CD14-positive monocyte (primary cell): ENCODE measurements at regions not wholly inside any gene's neighbourhood (a gene's known extent, or its start where the extent isn't known, plus 50 kb on each side); places are given as distances from the start of the nearest gene placed in this dataset.

Experiments
- DNase-seq, 3 donors: peaks; one replicate each; pipeline ENCODE4 v3.0.0-alpha.2; 2011 to 2022
- H2AFZ ChIP-seq: 2 replicates; pipeline ENCODE4 v1.6.0; 2012; ENCODE audit warnings: mild to moderate bottlenecking, low read depth, low read length, inconsistent platforms; ENCODE audit not compliant: insufficient read depth, poor library complexity, severe bottlenecking
- H3K27ac ChIP-seq, 2 donors: 1 replicate in 1 of 2; 2 replicates in 1 of 2; pipeline ENCODE4 v1.5.1; 2012 to 2013; ENCODE audit warnings: low read length in 2 of 2, control low read depth in 1 of 2, inconsistent platforms in 1 of 2, low read depth in 1 of 2, mild to moderate bottlenecking in 1 of 2
- H3K27me3 ChIP-seq, 2 donors: one replicate each; pipeline versions ENCODE4 v1.6.0 to v1.6.1; 2011 to 2013; ENCODE audit warnings: low read length in 2 of 2; ENCODE audit not compliant: control insufficient read depth in 2 of 2, insufficient read depth in 2 of 2
- H3K36me3 ChIP-seq, 2 donors: replicated peaks in 1 of 2; 1 replicate in 1 of 2; 2 replicates in 1 of 2; pipeline versions ENCODE4 v1.5.1 to v1.6.1; 2012 to 2013; ENCODE audit warnings: low read length in 2 of 2, control low read depth in 1 of 2, inconsistent platforms in 1 of 2, mild to moderate bottlenecking in 1 of 2; ENCODE audit not compliant: insufficient read depth in 2 of 2, control insufficient read depth in 1 of 2
- H3K4me1 ChIP-seq, 2 donors: 1 replicate in 1 of 2; 2 replicates in 1 of 2; pipeline versions ENCODE4 v1.5.1 to v1.6.1; 2012 to 2013; ENCODE audit warnings: low read length in 2 of 2, control low read depth in 1 of 2, inconsistent platforms in 1 of 2, mild to moderate bottlenecking in 1 of 2, moderate library complexity in 1 of 2; ENCODE audit not compliant: insufficient read depth in 2 of 2, control insufficient read depth in 1 of 2
- H3K4me2 ChIP-seq: replicated peaks from 2 replicates; pipeline ENCODE3; 2012; ENCODE audit warnings: low read length, moderate library complexity, mild to moderate bottlenecking; ENCODE audit not compliant: poor library complexity, severe bottlenecking; ENCODE audit errors: extremely low read depth
- H3K4me3 ChIP-seq, 3 experiments: fragments of 200-600 bp in 1 of 3; sonication (generic) in 1 of 3; replicated peaks in 1 of 3; 1 replicate in 2 of 3; 2 replicates in 1 of 3; pipeline ENCODE4 v1.5.1; 2011 to 2013; ENCODE audit warnings: low read length in 3 of 3, mild to moderate bottlenecking in 3 of 3, control low read depth in 2 of 3, low read depth in 2 of 3, inconsistent platforms in 1 of 3, moderate library complexity in 1 of 3
- H3K79me2 ChIP-seq: 2 replicates; pipeline ENCODE4 v1.6.0; 2012; ENCODE audit warnings: mild to moderate bottlenecking, control low read depth, inconsistent platforms, low read length, moderate library complexity; ENCODE audit not compliant: insufficient read depth
- H3K9ac ChIP-seq: 2 replicates; pipeline ENCODE4 v1.6.0; 2017; ENCODE audit warnings: low read length, mild to moderate bottlenecking; ENCODE audit not compliant: insufficient read depth, poor library complexity, severe bottlenecking
- H3K9me3 ChIP-seq, 2 donors: replicated peaks in 1 of 2; 1 replicate in 1 of 2; 2 replicates in 1 of 2; pipeline versions ENCODE4 v1.5.1 to v1.6.1; 2012 to 2013; ENCODE audit warnings: low read length in 2 of 2, control low read depth in 1 of 2; ENCODE audit not compliant: control insufficient read depth in 1 of 2, insufficient read depth in 1 of 2
- H4K20me1 ChIP-seq: 2 replicates; pipeline ENCODE4 v1.6.0; 2012; ENCODE audit warnings: mild to moderate bottlenecking, low read length, control low read depth, moderate library complexity; ENCODE audit not compliant: insufficient read depth
- H3K27ac Mint-ChIP-seq, 7 donors: one replicate each; pipeline ENCODE4 v1.8.0; 2020; ENCODE audit warnings: mild to moderate bottlenecking in 7 of 7, mixed read lengths in 7 of 7, moderate library complexity in 6 of 7, inconsistent platforms in 2 of 7
- H3K27me3 Mint-ChIP-seq, 3 donors: one replicate each; pipeline ENCODE4 v1.8.0; 2021 to 2022; ENCODE audit warnings: low read depth in 3 of 3, mild to moderate bottlenecking in 3 of 3, mixed read lengths in 3 of 3, moderate library complexity in 3 of 3, inconsistent platforms in 1 of 3
- H3K36me3 Mint-ChIP-seq, 2 donors: one replicate each; pipeline ENCODE4 v1.8.0; 2020; ENCODE audit warnings: mixed read lengths in 2 of 2, inconsistent platforms in 1 of 2, mild to moderate bottlenecking in 1 of 2
- H3K4me1 Mint-ChIP-seq: one replicate; pipeline ENCODE4 v1.8.0; 2020; ENCODE audit warnings: mild to moderate bottlenecking, mixed read lengths
- H3K4me3 Mint-ChIP-seq, 2 donors: one replicate each; pipeline ENCODE4 v1.8.0; 2020; ENCODE audit warnings: mild to moderate bottlenecking in 2 of 2, mixed read lengths in 2 of 2, moderate library complexity in 1 of 2
- H3K9me3 Mint-ChIP-seq, 7 donors: one replicate each; pipeline ENCODE4 v1.8.0; 2020 to 2022; ENCODE audit warnings: mixed read lengths in 7 of 7, mild to moderate bottlenecking in 6 of 7, moderate library complexity in 6 of 7, inconsistent platforms in 2 of 7
- CTCF ChIP-seq: fragments of 200-600 bp; IDR thresholded peaks from one replicate; pipeline ENCODE4 v1.8.0; 2022; ENCODE audit warnings: antibody characterized with exemption, mild to moderate bottlenecking
- WGBS: methylation state at CpG from one replicate; pipeline ENCODE4 v1.1.5; 2013; ENCODE audit warnings: missing lambda C conversion rate; ENCODE audit not compliant: insufficient coverage; 5-methylcytosine and 5-hydroxymethylcytosine counted together
- intact Hi-C, 2 donors: fragments of 100-400 bp; cut with micrococcal nuclease; formaldehyde crosslinking; loops; one replicate each; pipeline versions ENCODE4 v1.15.0 to v1.15.1; 2023

- H3K36me3 Mint-ChIP-seq = no peaks in the 10 kb centered on the region
- intact Hi-C loops = no loop called here
- Histone ChIP-seq H3K27me3 (no peaks in the 10 kb centered on the region), H3K9ac (no peak overlapping the region), H3K4me3 (no peak overlapping the region), H3K27ac (no peak overlapping the region), H3K9me3 (no peaks in the 10 kb centered on the region), H3K4me2 (no peak overlapping the region), H2AFZ (no peak overlapping the region), H4K20me1 (no peaks in the 10 kb centered on the region), H3K36me3 (no peaks in the 10 kb centered on the region), H3K4me1 (no peaks in the 10 kb centered on the region), H3K79me2 (no peaks in the 10 kb centered on the region)
- no peak overlapping the region for H3K27ac Mint-ChIP-seq
- no peak for TF ChIP-seq CTCF
- WGBS = 100% methylated on average over 1 of the region's 2 CpGs
- H3K4me3 Mint-ChIP-seq = no peak overlapping the region
- peaks cover 0 to 3% (median 2%) of the 10 kb centered on the region in 7 donors for H3K9me3 Mint-ChIP-seq
- H3K27me3 Mint-ChIP-seq = no peaks in the 10 kb centered on the region
- H3K4me1 Mint-ChIP-seq = no peaks in the 10 kb centered on the region
- DNase-seq = no peak
Measured at GRCh38 chr14:26381405-26381804, 216.4 kb downstream of the NOVA1 start.

GRCh38 chr14:26380637-26381036, 217.2 kb downstream of the NOVA1 start:
- no peaks in the 10 kb centered on the region for H3K4me1 Mint-ChIP-seq
- intact Hi-C loops = no loop called here
- no peaks in the 10 kb centered on the region for H3K36me3 Mint-ChIP-seq

More at GRCh38 chr14:26380637-26381036, 217.2 kb downstream of the NOVA1 start:
- no peaks in the 10 kb centered on the region for H3K27me3 ChIP-seq
- H3K9ac ChIP-seq = no peak overlapping the region
- no peaks in the 10 kb centered on the region for H3K79me2 ChIP-seq
- no peak overlapping the region for H3K4me3 ChIP-seq
- no peak for TF ChIP-seq CTCF
- no peaks in the 10 kb centered on the region for H4K20me1 ChIP-seq
- H3K36me3 ChIP-seq = no peaks in the 10 kb centered on the region
- Mint-ChIP-seq H3K9me3 (peaks cover 0 to 3% (median 2%) of the 10 kb centered on the region in 7 donors), H3K4me3 (no peak overlapping the region), H3K27me3 (no peaks in the 10 kb centered on the region), H3K27ac (no peak overlapping the region)
- H3K9me3 ChIP-seq = no peaks in the 10 kb centered on the region
- no peak for DNase-seq
- H2AFZ ChIP-seq = no peak overlapping the region
- 80% methylated on average over 1 of the region's 1 CpG for WGBS
- no peaks in the 10 kb centered on the region for H3K4me1 ChIP-seq
- H3K4me2 ChIP-seq = no peak overlapping the region
- no peak overlapping the region for H3K27ac ChIP-seq
